ENCODE measurements at regions not wholly inside any gene's neighbourhood (a gene's known extent, or its start where the extent isn't known, plus 50 kb on each side); places are given as distances from the start of the nearest gene placed in this dataset.

DNA sequence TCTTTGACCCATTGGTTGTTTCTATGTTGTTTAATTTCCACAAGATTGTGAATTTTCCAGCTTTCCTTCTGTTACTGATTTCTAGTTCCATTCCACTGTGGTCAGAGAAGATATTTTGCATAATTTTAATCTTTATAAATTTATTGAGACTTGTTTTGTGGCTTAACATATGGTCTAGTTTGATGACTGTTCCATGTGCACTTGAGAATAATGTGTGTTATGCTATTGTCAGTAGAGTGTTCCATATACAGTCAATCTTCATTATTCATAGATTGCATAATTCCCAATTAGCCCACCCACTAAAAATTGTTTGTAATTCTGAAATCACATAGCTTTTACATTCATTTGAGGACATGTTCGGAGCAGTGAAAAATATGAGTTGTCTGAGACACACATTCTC, 346.1 kb upstream of the DDI1 start:
- no peak for ATAC-seq (replicated peaks in 6 of 8)
- Histone ChIP-seq H3K27ac (no peak overlapping the region), H3K4me1 (replicated peaks in 1 of 2) (no peaks in the 10 kb centered on the region), H3K4me3 (no peak overlapping the region)
- WGBS, 10 experiments, result 20 to 100% (median 56%) methylated on average over 1 of the region's 1 CpG; no CpG with 5 or more reads in 3 of the 10 experiments
- in situ Hi-C loops (cut with MboI; ENCODE audit: low pct_unique_long_range_greater_than_20kb in 2 of 9, low sequenced_read_pairs in 9 of 9, unreplicated experiment in 9 of 9), result loop anchor here in 2 of 9 experiments (25.0 kb wide), 1 partner anchor 472 kb away; the partner anchor contains the start of gene PDGFD (in 2 of the 2)

DNA sequence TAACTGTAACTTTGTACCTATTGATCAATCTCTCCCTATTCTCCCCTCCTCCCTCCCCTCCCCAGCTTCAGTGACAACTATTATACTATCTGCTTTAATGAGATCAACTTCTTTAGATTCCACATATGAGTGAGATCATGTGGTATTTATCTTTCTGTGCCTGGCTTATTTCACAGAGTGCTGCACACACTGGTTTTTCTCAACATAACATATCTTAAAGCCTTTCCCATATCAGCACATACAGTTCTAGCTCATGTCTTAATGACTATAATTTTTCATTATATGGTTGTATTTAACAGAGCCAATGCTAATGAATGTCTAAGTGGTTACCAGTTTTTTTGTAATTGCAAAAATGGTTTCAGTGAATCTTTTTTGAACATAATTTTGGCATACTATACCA, 340.3 kb upstream of the DDI1 start:
- H3K27ac ChIP-seq, result no peak overlapping the region
- H3K4me3 ChIP-seq, result no peak overlapping the region
- in situ Hi-C loops (cut with MboI; ENCODE audit: low pct_unique_long_range_greater_than_20kb in 2 of 9, low sequenced_read_pairs in 9 of 9, unreplicated experiment in 9 of 9), result loop anchor here in 2 of 9 experiments (25.0 kb wide), 1 partner anchor 466 kb away; the partner anchor contains the start of gene PDGFD (in 2 of the 2)
- peak in 2 of 8 experiments; percentile 42 to 62 for ATAC-seq (replicated peaks in 6 of 8)
- no peaks in the 10 kb centered on the region for H3K4me1 ChIP-seq (replicated peaks in 1 of 2)

DNA sequence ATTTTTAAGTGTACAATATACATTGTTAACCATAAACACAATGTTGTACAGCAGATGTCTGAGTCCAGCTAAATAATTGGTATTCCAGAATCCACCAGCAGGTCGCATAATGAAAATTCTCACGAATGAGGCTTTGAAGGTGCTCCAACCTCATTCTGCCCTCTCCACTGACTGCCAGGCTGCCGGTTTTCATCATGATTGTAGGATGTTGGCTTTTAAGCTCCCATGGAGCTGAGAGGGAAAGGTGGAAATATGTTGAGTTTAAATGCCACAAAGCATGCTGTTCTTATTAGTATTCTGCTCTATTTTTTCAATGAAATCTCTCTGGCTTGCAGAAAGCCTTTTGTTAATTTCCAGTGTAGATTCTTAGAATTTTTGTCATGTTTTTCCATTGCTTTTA, 337.2 kb upstream of the DDI1 start:
- Histone ChIP-seq H3K27ac (no peak overlapping the region), H3K4me3 (no peak overlapping the region), H3K4me1 (replicated peaks in 1 of 2) (no peaks in the 10 kb centered on the region)
- in situ Hi-C loops (cut with MboI; ENCODE audit: low pct_unique_long_range_greater_than_20kb in 2 of 9, low sequenced_read_pairs in 9 of 9, unreplicated experiment in 9 of 9), result loop anchor here in 2 of 9 experiments (25.0 kb wide), 1 partner anchor 463 kb away; the partner anchor contains the start of gene PDGFD (in 2 of the 2)
- 21 to 91% (median 73%) methylated on average over 2 to 3 of the region's 3 CpGs; no CpG with 5 or more reads in 3 of the 10 experiments for WGBS, 10 experiments
- ATAC-seq (replicated peaks in 6 of 8), result peak in 1 of 8 experiments; percentile 46

DNA sequence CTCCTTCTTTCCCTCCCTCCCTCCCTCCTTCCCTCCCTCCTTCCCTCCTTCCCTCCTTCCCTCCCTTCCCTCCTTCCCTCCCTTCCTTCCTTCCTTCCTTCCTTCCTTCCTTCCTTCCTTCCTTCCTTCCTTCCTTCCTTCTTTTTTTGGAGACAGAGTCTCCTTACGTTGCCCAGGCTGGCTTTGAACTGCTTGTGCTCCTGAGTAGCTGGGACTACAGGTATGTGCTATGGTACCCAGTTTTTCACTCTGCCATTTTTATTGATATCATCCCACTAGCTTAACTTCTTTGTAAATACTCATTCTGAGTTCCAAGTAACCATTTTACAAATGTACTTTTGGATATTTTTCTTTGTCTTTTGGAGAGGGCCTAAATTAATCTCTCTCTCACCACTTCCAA, 336.8 kb upstream of the DDI1 start:
- Histone ChIP-seq H3K4me1 (replicated peaks in 1 of 2) (no peaks in the 10 kb centered on the region), H3K4me3 (no peak overlapping the region), H3K27ac (no peak overlapping the region)
- no peak for ATAC-seq (replicated peaks in 6 of 8)
- WGBS, 10 experiments, result 80% methylated on average over 1 of the region's 1 CpG; no CpG with 5 or more reads in 9 of the 10 experiments
- in situ Hi-C loops (cut with MboI; ENCODE audit: low pct_unique_long_range_greater_than_20kb in 2 of 9, low sequenced_read_pairs in 9 of 9, unreplicated experiment in 9 of 9), result loop anchor here in 2 of 9 experiments (25.0 kb wide), 2 partner anchors 188 to 463 kb away; partner anchors contain the start of gene PDGFD (in 2 of the 2)

DNA sequence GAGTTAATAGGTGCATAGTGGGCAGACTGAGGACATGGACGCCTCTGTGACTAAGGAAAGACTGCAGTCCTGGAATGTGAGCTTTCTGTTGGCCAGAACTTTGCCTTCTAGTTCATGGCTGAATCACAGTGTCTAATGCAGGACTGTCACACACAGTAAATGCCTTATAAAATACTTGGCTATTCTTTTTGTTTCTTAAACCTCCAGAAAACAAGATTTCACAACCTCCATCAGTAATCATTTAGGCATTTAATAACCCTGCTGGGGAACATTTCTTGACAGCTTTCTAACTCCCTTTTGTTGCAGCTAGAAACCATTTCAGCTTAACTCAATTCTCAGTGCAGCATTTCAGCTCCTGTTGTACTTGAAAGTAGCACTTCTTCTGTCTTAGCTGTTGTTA, 335.8 kb upstream of the DDI1 start:
- no peak overlapping the region for H3K27ac ChIP-seq
- in situ Hi-C loops (cut with MboI; ENCODE audit: low pct_unique_long_range_greater_than_20kb in 2 of 9, low sequenced_read_pairs in 9 of 9, unreplicated experiment in 9 of 9), result loop anchor here in 1 of 9 experiments (25.0 kb wide), 1 partner anchor 187 kb away; no protein-coding TSS in a partner anchor
- 0 to 80% (median 50%) methylated on average over 1 of the region's 1 CpG; no CpG with 5 or more reads in 6 of the 10 experiments for WGBS, 10 experiments
- ATAC-seq (replicated peaks in 6 of 8), result peak in 6 of 8 experiments; percentile 12 to 48 (median 35)
- peaks cover 0 to 4% of the 10 kb centered on the region in 2 donors for H3K4me1 ChIP-seq (replicated peaks in 1 of 2)
- H3K4me3 ChIP-seq, result no peak overlapping the region

DNA sequence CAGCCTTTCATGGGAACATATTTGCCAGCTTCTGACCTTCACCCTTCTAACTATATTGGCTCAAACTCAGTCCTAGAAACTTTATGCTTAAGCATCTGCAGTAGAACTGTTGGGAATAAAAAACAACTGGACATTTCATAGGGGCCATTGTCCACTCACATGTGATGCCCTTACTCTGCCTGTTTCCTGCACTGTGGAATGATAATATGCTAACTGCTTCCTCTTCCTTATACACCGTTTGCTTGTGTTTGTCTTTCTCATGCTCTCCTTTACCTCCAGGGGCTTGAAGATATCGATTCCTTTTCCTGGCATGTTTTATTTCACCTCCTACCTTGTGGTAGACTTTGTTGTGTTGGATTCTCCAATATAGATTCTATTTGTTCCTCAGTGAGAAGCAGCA, 333.0 kb upstream of the DDI1 start:
- Histone ChIP-seq H3K27ac (no peak overlapping the region), H3K4me1 (replicated peaks in 1 of 2) (peaks cover 9 to 13% of the 10 kb centered on the region in 2 donors), H3K4me3 (no peak overlapping the region)
- in situ Hi-C loops (cut with MboI; ENCODE audit: low pct_unique_long_range_greater_than_20kb in 2 of 9, low sequenced_read_pairs in 9 of 9, unreplicated experiment in 9 of 9), result loop anchor here in 1 of 9 experiments (25.0 kb wide), 1 partner anchor 184 kb away; no protein-coding TSS in a partner anchor
- 29 to 100% (median 84%) methylated on average over 1 to 2 of the region's 2 CpGs; no CpG with 5 or more reads in 2 of the 10 experiments for WGBS, 10 experiments
- ATAC-seq (replicated peaks in 6 of 8), result no peak

DNA sequence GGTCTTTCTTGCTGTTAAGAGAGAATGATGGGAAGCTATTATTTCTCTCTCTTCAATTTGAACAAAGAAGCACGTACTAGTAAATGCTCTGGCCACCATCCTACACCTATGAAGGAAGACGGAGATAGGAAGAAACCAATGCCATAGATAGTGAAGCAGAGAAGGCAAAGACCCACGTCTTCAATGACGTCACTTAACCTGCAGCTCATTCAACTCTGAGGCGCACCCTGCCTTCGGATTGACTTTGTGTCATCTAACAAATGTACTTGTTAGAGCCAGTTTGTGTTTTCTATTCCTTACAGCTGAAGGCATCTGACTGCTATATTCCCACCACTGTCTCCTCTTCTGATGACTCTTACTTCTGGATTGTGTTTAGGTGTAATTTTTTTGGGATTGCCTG, 332.5 kb upstream of the DDI1 start:
- H3K27ac ChIP-seq, result no peak overlapping the region
- ATAC-seq (replicated peaks in 6 of 8), result no peak
- in situ Hi-C loops (cut with MboI; ENCODE audit: low pct_unique_long_range_greater_than_20kb in 2 of 9, low sequenced_read_pairs in 9 of 9, unreplicated experiment in 9 of 9), result loop anchor here in 1 of 9 experiments (25.0 kb wide), 1 partner anchor 183 kb away; no protein-coding TSS in a partner anchor
- no peak overlapping the region for H3K4me3 ChIP-seq
- H3K4me1 ChIP-seq (replicated peaks in 1 of 2), result peaks cover 9 to 13% of the 10 kb centered on the region in 2 donors
- 55 to 100% (median 73%) methylated on average over 1 to 5 of the region's 6 CpGs; no CpG with 5 or more reads in 1 of the 10 experiments for WGBS, 10 experiments

DNA sequence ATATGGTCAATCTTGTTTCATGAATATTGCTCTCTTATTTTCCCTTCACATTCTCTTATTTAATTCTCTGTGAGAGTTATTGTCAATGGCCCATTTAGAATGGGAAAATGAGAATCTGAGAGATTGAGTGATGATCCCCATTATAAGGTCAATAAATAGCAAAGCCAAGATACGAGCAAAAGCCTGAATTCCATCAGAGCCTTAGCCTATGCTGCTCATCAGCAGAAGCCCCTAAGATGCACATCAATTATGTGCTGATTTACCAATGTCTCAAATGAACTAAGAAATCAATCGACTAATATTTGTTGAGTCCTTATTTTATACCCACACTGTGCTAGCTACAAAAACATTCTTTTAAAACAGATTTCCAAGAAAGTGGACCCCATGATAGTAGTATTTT, 330.8 kb upstream of the DDI1 start:
- in situ Hi-C loops (cut with MboI; ENCODE audit: low pct_unique_long_range_greater_than_20kb in 2 of 9, low sequenced_read_pairs in 9 of 9, unreplicated experiment in 9 of 9), result loop anchor here in 1 of 9 experiments (25.0 kb wide), 1 partner anchor 182 kb away; no protein-coding TSS in a partner anchor
- ATAC-seq (replicated peaks in 6 of 8), result peak in 3 of 8 experiments; percentile 47 to 55 (median 51)
- Histone ChIP-seq H3K4me3 (no peak overlapping the region), H3K27ac (no peak overlapping the region), H3K4me1 (replicated peaks in 1 of 2) (peaks cover 9 to 13% of the 10 kb centered on the region in 2 donors)
- 14 to 81% (median 60%) methylated on average over 1 to 2 of the region's 2 CpGs; no CpG with 5 or more reads in 2 of the 10 experiments for WGBS, 10 experiments

DNA sequence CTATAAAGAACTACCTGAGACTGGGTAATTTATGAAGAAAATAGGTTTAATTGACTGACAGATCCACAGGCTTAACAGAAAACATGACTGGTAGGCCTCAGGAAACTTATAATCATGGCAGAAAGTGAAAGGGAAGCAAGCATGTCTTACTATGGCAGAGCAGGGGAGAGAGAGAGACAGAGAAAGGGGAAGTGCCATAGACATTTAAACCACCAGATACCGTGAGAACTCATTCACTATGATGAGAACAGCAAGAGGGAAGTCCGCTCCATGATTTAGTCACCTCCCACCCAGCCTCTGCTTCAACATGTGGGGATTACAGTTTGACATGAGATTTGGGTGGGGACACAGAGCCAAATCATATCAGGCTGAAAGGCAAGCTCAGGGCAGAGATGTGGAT, 327.1 kb upstream of the DDI1 start:
- Histone ChIP-seq H3K4me1 (replicated peaks in 1 of 2) (peaks cover 9 to 13% of the 10 kb centered on the region in 2 donors), H3K4me3 (no peak overlapping the region), H3K27ac (no peak overlapping the region)
- 0 to 100% (median 39%) methylated on average over 1 to 2 of the region's 2 CpGs; no CpG with 5 or more reads in 5 of the 10 experiments for WGBS, 10 experiments
- in situ Hi-C loops (cut with MboI; ENCODE audit: low pct_unique_long_range_greater_than_20kb in 2 of 9, low sequenced_read_pairs in 9 of 9, unreplicated experiment in 9 of 9), result loop anchor here in 1 of 9 experiments (25.0 kb wide), 1 partner anchor 178 kb away; no protein-coding TSS in a partner anchor
- ATAC-seq (replicated peaks in 6 of 8), result no peak

DNA sequence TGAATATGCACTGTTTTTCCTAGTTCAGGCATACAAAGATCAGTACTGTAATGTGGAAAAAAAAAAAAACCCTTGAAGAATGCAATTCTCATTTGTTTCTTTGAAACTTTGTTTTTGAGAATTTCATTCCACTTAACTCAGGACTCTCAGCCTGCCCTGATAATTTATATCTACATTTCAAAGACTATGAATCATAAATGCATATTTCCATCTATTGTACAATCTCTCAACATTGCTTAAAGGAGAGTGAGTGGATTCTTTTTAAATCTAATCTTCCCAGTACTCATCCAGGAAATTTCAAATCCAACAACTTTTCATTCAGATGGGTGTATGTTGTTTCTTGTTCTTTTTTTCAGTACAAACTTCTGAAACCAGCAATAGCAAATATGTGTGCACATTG, 322.2 kb upstream of the DDI1 start:
- Histone ChIP-seq H3K27ac (no peak overlapping the region), H3K4me1 (replicated peaks in 1 of 2) (no peaks in the 10 kb centered on the region), H3K4me3 (no peak overlapping the region)
- in situ Hi-C loops (cut with MboI; ENCODE audit: low pct_unique_long_range_greater_than_20kb in 2 of 9, low sequenced_read_pairs in 9 of 9, unreplicated experiment in 9 of 9), result loop anchor here in 1 of 9 experiments (25.0 kb wide), 1 partner anchor 173 kb away; no protein-coding TSS in a partner anchor
- peak in 3 of 8 experiments; percentile 19 to 60 (median 59) for ATAC-seq (replicated peaks in 6 of 8)

DNA sequence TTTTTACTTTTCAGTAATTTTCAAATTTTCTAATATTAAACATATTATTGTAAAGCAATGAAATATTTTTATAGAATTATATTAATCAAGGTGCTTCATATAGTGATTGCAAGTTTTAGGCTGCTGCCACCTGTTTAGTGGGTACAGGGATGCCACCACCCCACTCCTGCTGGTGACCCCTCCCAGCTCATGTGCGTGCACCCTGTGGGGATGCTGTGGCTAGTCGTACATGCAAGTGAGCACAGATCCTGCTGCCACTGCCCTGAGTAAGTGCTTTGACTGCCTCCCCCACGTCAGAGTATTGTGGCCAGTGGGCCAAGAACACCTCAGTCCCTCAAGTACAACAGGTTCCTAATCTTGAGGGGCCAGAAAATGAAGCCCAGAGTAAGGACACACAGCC, 320.1 kb upstream of the DDI1 start:
- Histone ChIP-seq H3K4me1 (replicated peaks in 1 of 2) (no peaks in the 10 kb centered on the region), H3K27ac (no peak overlapping the region), H3K4me3 (no peak overlapping the region)
- no peak for ATAC-seq (replicated peaks in 6 of 8)
- WGBS, 10 experiments, result 56 to 100% (median 70%) methylated on average over 1 to 3 of the region's 3 CpGs; no CpG with 5 or more reads in 4 of the 10 experiments
- in situ Hi-C loops (cut with MboI; ENCODE audit: low pct_unique_long_range_greater_than_20kb in 2 of 9, low sequenced_read_pairs in 9 of 9, unreplicated experiment in 9 of 9), result loop anchor here in 1 of 9 experiments (25.0 kb wide), 1 partner anchor 171 kb away; no protein-coding TSS in a partner anchor

DNA sequence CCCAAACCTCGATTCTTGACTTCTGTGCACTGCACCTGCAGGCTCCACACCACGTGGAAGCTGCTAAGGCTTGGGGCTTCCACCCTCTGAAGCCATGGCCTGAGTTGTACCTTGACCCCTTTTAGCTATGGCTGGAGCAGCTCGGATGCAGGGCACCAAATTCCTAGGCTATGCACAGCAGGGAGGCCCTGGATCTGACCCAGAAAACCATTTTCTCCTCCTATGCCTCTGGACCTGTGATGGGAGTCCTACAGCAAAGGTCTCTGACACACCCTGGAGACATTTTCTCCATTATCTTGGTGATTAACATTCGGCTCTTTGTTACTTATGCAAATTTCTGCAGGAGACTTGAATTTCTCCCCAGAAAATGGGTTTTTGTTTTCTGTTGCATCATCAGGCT, 309.2 kb upstream of the DDI1 start:
- no peak for ATAC-seq (replicated peaks in 6 of 8)
- no peak overlapping the region for H3K4me3 ChIP-seq
- H3K27ac ChIP-seq, result no peak overlapping the region
- H3K4me1 ChIP-seq (replicated peaks in 1 of 2), result peaks cover 0 to 5% of the 10 kb centered on the region in 2 donors
- in situ Hi-C loops (cut with MboI; ENCODE audit: low pct_unique_long_range_greater_than_20kb in 2 of 9, low sequenced_read_pairs in 9 of 9, unreplicated experiment in 9 of 9), result no loop called here
- 13 to 100% (median 71%) methylated on average over 1 to 3 of the region's 4 CpGs; no CpG with 5 or more reads in 1 of the 10 experiments for WGBS, 10 experiments

DNA sequence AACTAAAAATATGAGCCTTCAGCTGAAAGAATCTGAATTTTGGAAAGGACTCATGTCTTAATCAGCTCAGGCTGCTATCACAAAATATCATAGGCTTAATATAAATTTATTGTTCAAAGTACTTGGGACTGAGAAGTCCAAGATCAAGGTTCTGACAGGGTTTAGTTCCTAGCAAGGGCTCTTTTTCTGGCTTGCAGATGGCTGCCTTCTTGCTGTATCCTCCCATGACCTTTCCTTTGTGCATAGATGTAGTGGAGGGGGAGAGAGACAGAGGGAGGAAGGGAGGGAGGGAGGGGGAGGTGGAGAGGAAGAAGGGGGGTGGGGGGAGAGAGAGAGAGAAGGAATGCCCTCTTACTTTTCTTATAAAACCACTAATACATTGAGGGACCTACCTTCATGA, 306.8 kb upstream of the DDI1 start:
- Histone ChIP-seq H3K4me3 (no peak overlapping the region), H3K27ac (peak overlapping the region in 1 of 2 donors; percentile 74), H3K4me1 (replicated peaks in 1 of 2) (peaks cover 0 to 5% of the 10 kb centered on the region in 2 donors)
- in situ Hi-C loops (cut with MboI; ENCODE audit: low pct_unique_long_range_greater_than_20kb in 2 of 9, low sequenced_read_pairs in 9 of 9, unreplicated experiment in 9 of 9), result no loop called here
- ATAC-seq (replicated peaks in 6 of 8), result peak in 5 of 8 experiments; percentile 18 to 64 (median 52)

Measured in motor neuron (in vitro differentiated cells).